Prostate gland (tissue), 2 donors: ENCODE measurements at regions not wholly inside any gene's neighbourhood (a gene's known extent, or its start where the extent isn't known, plus 50 kb on each side); places are given as distances from the start of the nearest gene placed in this dataset.

Experiments
- DNase-seq: peaks from one replicate; pipeline ENCODE4 v3.0.0-alpha.2; 2019; ENCODE audit warnings: low spot score
- H3K27ac ChIP-seq, 2 donors: fragments of 200-600 bp; sonication (generic); 2 replicates each; pipeline ENCODE4 v1.5.1; 2017 to 2019
- H3K27me3 ChIP-seq: fragments of 200-600 bp; sonication (generic); replicated peaks from 2 replicates; pipeline ENCODE4 v1.5.1; 2019; ENCODE audit not compliant: insufficient read depth
- H3K36me3 ChIP-seq, 2 donors: fragments of 200-600 bp; sonication (generic); 1 replicate in 1 of 2; 2 replicates in 1 of 2; pipeline versions ENCODE4 v1.5.1 to v1.8.1; 2017 to 2019
- H3K4me1 ChIP-seq: fragments of 200-600 bp; sonication (generic); replicated peaks from 2 replicates; pipeline ENCODE4 v1.5.1; 2019
- H3K4me3 ChIP-seq, 2 donors: fragments of 200-600 bp; sonication (generic); 2 replicates each; pipeline ENCODE4 v1.5.1; 2017 to 2019
- H3K9me3 ChIP-seq: fragments of 200-600 bp; sonication (generic); 2 replicates; pipeline ENCODE4 v1.5.1; 2017
- POLR2A ChIP-seq: fragments of 450-650 bp; IDR thresholded peaks from one replicate; pipeline ENCODE4 v1.6.1; 2016; ENCODE audit warnings: antibody characterized with exemption, mild to moderate bottlenecking
- POLR2AphosphoS5 ChIP-seq: sonication (generic); formaldehyde crosslinking; IDR thresholded peaks from one replicate; pipeline ENCODE4 v1.6.1; 2017; ENCODE audit warnings: antibody characterized with exemption
- WGBS: methylation state at CpG from one replicate; pipeline ENCODE4 v1.1.5; 2018; 5-methylcytosine and 5-hydroxymethylcytosine counted together
- intact Hi-C: fragments of 100-400 bp; cut with DNase I; formaldehyde crosslinking; loops from one replicate; pipeline ENCODE4 v1.14.2; 2022
- TF ChIP-seq, protein P1 (sequence below), 4 experiments: fragments of 200-600 bp in 2 of 4; fragments of 450-650 bp in 2 of 4; sonication (generic) in 2 of 4; IDR thresholded peaks; 1 replicate in 3 of 4; 2 replicates in 1 of 4; pipeline ENCODE4 v1.5.1; 2016 to 2019; ENCODE audit warnings: antibody characterized with exemption in 4 of 4, mild to moderate bottlenecking in 2 of 4, moderate library complexity in 2 of 4

DNA sequence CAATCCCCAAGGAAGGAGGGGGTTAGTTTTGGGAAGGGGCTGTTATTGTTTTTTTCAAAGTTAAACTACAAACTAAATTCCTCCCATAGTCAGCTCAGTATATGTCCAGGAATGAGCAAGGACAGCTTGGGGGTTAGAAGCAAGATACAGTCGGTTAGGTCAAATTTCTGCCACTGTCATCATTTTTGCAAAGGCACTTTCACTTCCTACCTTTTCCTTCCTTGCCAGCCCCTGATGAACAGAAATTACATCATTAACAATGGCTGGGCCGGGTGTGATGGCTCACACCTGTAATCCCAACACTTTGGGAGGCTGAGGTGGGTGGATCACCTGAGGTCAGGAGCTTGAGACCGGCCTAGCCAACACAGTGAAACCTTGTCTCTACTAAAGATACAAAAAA is 51.5 kb upstream of the HRH2 start:
- Histone ChIP-seq H3K9me3 (no peaks in the 10 kb centered on the region), H3K36me3 (no peaks in the 10 kb centered on the region), H3K4me1 (no peaks in the 10 kb centered on the region), H3K4me3 (no peak overlapping the region), H3K27me3 (no peaks in the 10 kb centered on the region), H3K27ac (no peak overlapping the region)
- no peak for DNase-seq
- TF ChIP-seq, protein P1, sequence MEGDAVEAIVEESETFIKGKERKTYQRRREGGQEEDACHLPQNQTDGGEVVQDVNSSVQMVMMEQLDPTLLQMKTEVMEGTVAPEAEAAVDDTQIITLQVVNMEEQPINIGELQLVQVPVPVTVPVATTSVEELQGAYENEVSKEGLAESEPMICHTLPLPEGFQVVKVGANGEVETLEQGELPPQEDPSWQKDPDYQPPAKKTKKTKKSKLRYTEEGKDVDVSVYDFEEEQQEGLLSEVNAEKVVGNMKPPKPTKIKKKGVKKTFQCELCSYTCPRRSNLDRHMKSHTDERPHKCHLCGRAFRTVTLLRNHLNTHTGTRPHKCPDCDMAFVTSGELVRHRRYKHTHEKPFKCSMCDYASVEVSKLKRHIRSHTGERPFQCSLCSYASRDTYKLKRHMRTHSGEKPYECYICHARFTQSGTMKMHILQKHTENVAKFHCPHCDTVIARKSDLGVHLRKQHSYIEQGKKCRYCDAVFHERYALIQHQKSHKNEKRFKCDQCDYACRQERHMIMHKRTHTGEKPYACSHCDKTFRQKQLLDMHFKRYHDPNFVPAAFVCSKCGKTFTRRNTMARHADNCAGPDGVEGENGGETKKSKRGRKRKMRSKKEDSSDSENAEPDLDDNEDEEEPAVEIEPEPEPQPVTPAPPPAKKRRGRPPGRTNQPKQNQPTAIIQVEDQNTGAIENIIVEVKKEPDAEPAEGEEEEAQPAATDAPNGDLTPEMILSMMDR (IDR thresholded peaks at IDR 0.05) = no peak
- TF ChIP-seq POLR2AphosphoS5 = no peak
- TF ChIP-seq POLR2A = no peak
- intact Hi-C loops = no loop called here
- 80% methylated on average over 3 of the region's 3 CpGs for WGBS
